K562 (cell line): ENCODE measurements at regions not wholly inside any gene's neighbourhood (a gene's known extent, or its start where the extent isn't known, plus 50 kb on each side); places are given as distances from the start of the nearest gene placed in this dataset.
"Not testable (repeated sequence)": the region's sequence is repeated elsewhere in the genome, so short reads cannot be mapped to it uniquely, and the experiment has no call there.

ENCODE experiments used
- ATAC-seq: fragments of 200-7000 bp; cut with Tn5 transposase; 3 replicates; pipeline ENCODE4 v1.9.1; 2020; ENCODE audit warnings: moderate library complexity
- BruUV-seq: library from RNA; stranded (reverse); fragments of 400-500 nt; replicated peaks from 2 replicates; lab custom pipeline; 2021; lab: Mats Ljungman, UMichigan
- CTCF ChIA-PET: fragments of 300-600 bp; formaldehyde crosslinking; extraction: SDS; loops from one replicate; lab custom pipeline; 2021; ENCODE audit warnings: low intra/inter-chr PET ratio; lab: Yijun Ruan, JAX
- POLR2A ChIA-PET: fragments of 300-600, 350-650 bp; sonication (Branson Sonifier 250); formaldehyde crosslinking; extraction: SDS; loops from one replicate; lab custom pipeline; 2021; ENCODE audit warnings: antibody characterized with exemption, inconsistent platforms; lab: Yijun Ruan, JAX
- DNase-seq, 4 experiments: peaks; one replicate each; pipeline versions ENCODE4 v3.0.0 to v3.0.0-alpha.2; 2011 to 2018; ENCODE audit warnings: low spot score in 3 of 4, mixed read lengths in 3 of 4; ENCODE audit errors: extremely low read depth in 1 of 4
- FAIRE-seq: peaks from 2 replicates; lab custom pipeline; 2011; peaks lifted over from hg19 to GRCh38; lab: Jason Lieb, UNC
- H2AFZ ChIP-seq: 2 replicates; pipeline ENCODE4 v1.6.0; 2011; ENCODE audit warnings: low read depth, low read length, control low read depth, inconsistent platforms
- H3K27ac ChIP-seq: fragments of 200-600 bp; 3 replicates; pipeline ENCODE4 v1.8.0; 2011; ENCODE audit warnings: low read depth, mild to moderate bottlenecking, control low read depth, inconsistent platforms, low read length, moderate library complexity, mixed read lengths; ENCODE audit errors: extremely low read depth
- H3K27me3 ChIP-seq, 2 experiments: fragments of 300-600 bp in 1 of 2; 2 replicates in 1 of 2; 3 replicates in 1 of 2; pipeline versions ENCODE4 v1.6.0 to v1.8.0; 2011; ENCODE audit warnings: inconsistent platforms in 2 of 2, low read length in 2 of 2, mild to moderate bottlenecking in 1 of 2, mixed read lengths in 1 of 2, moderate library complexity in 1 of 2; ENCODE audit not compliant: control insufficient read depth in 2 of 2, insufficient read depth in 2 of 2
- H3K36me3 ChIP-seq: fragments of 300-600 bp; 3 replicates; pipeline ENCODE4 v1.8.0; 2011; ENCODE audit warnings: mild to moderate bottlenecking, low read length, inconsistent platforms; ENCODE audit not compliant: control insufficient read depth, insufficient read depth
- H3K4me1 ChIP-seq, 2 experiments: fragments of 200-600 bp in 1 of 2; replicated peaks in 1 of 2; 2 replicates in 1 of 2; 3 replicates in 1 of 2; pipeline versions ENCODE4 v1.5.1 to v1.8.0; 2011; ENCODE audit warnings: inconsistent platforms in 2 of 2, low read length in 2 of 2, mild to moderate bottlenecking in 1 of 2, mixed read lengths in 1 of 2, moderate library complexity in 1 of 2; ENCODE audit not compliant: control insufficient read depth in 2 of 2, insufficient read depth in 2 of 2
- H3K4me2 ChIP-seq: 2 replicates; pipeline ENCODE4 v1.6.1; 2011; ENCODE audit warnings: low read length, control low read depth, inconsistent platforms, mixed read lengths; ENCODE audit not compliant: insufficient read depth
- H3K4me3 ChIP-seq: fragments of 200-600 bp; sonication (generic), shearing (Covaris generic); 2 replicates; pipeline ENCODE4 v1.5.1; 2016; ENCODE audit warnings: control low read depth, inconsistent platforms
- H3K79me2 ChIP-seq: fragments of 200-600 bp; 3 replicates; pipeline ENCODE4 v1.8.0; 2011; ENCODE audit warnings: low read length, inconsistent platforms; ENCODE audit not compliant: control insufficient read depth, insufficient read depth
- H3K9ac ChIP-seq, 2 experiments: 2 replicates each; pipeline versions ENCODE4 v1.6.0 to v1.6.1; 2011; ENCODE audit warnings: low read depth in 2 of 2, low read length in 2 of 2, control low read depth in 1 of 2, inconsistent platforms in 1 of 2, mild to moderate bottlenecking in 1 of 2, mixed read lengths in 1 of 2; ENCODE audit not compliant: insufficient read depth in 1 of 2
- H3K9me1 ChIP-seq: one replicate; pipeline ENCODE4 v1.6.0; 2011; ENCODE audit warnings: inconsistent platforms, mild to moderate bottlenecking, low read length, moderate library complexity; ENCODE audit not compliant: control insufficient read depth, insufficient read depth
- H3K9me3 ChIP-seq: replicated peaks from 2 replicates; pipeline ENCODE4 v1.5.1; 2011; ENCODE audit warnings: low read depth, low read length, inconsistent platforms; ENCODE audit not compliant: control insufficient read depth, insufficient read depth
- H4K20me1 ChIP-seq: replicated peaks from 2 replicates; pipeline ENCODE4 v1.6.1; 2011; ENCODE audit warnings: low read length, inconsistent platforms, mixed read lengths; ENCODE audit not compliant: control insufficient read depth, insufficient read depth
- CEBPZ ChIP-seq: fragments of 150-350 bp; IDR thresholded peaks from 2 replicates; pipeline ENCODE4 v1.6.1; 2014; ENCODE audit warnings: low read depth, mild to moderate bottlenecking, low read length, borderline replicate concordance
- GABPA ChIP-seq: fragments of 200-800 bp; sonication (Bioruptor generic); conservative IDR thresholded peaks from 2 replicates; pipeline ENCODE4 v1.6.1; 2016; ENCODE audit warnings: low read depth, missing genetic modification characterization, missing compliant biosample characterization
- HES1 ChIP-seq: fragments of 450-650 bp; IDR thresholded peaks from 2 replicates; pipeline ENCODE4 v1.6.1; 2016; ENCODE audit warnings: low read depth, mild to moderate bottlenecking, moderate library complexity
- PRDM10 ChIP-seq: fragments of 450-650 bp; IDR thresholded peaks from 2 replicates; pipeline ENCODE4 v1.6.1; 2018; ENCODE audit not compliant: partially characterized antibody
- RBM34 ChIP-seq: fragments of 200-400 bp; formaldehyde crosslinking; IDR thresholded peaks from 2 replicates; pipeline ENCODE4 v1.6.1; 2018; ENCODE audit warnings: low read length, borderline replicate concordance; ENCODE audit not compliant: insufficient read depth
- ZNF639 ChIP-seq, 2 experiments: fragments of 200-800 bp in 1 of 2; sonication (Bioruptor generic) in 1 of 2; sonication (generic) in 1 of 2; formaldehyde crosslinking in 1 of 2; IDR thresholded peaks in 1 of 2; conservative IDR thresholded peaks in 1 of 2; 2 replicates each; pipeline versions ENCODE4 v1.5.0 to v1.6.1; 2016 to 2020; ENCODE audit warnings: missing compliant biosample characterization in 1 of 2, missing genetic modification characterization in 1 of 2, missing genetic modification reagents in 1 of 2
- WGBS: fragments of 100-300 bp; shearing (Covaris generic); methylation state at CpG from one replicate; pipeline ENCODE4 v1.1.6; 2016; ENCODE audit warnings: low coverage, mixed read lengths; ENCODE audit not compliant: insufficient coverage; ENCODE audit errors: missing lambda C conversion rate; 5-methylcytosine and 5-hydroxymethylcytosine counted together
- in situ Hi-C: fragments of 300-500 bp; cut with MboI; formaldehyde crosslinking; loops from 4 replicates; pipeline ENCODE4 v1.15.0; 2018; ENCODE audit warnings: inconsistent platforms, mixed read lengths
- intact Hi-C: fragments of 100-400 bp; cut with micrococcal nuclease; formaldehyde crosslinking; loops from 2 replicates; pipeline ENCODE4 v1.14.2; 2022

GRCh38 chr16:63876103-63876502, 1245.8 kb downstream of the CDH11 start (continued):
- TF ChIP-seq CEBPZ = no peak
- TF ChIP-seq PRDM10 = no peak
- TF ChIP-seq HES1 = no peak
- no peak for TF ChIP-seq GABPA
- TF ChIP-seq RBM34 = no peak
- no peak for TF ChIP-seq ZNF639 (CRISPR knock-in tag; conservative IDR thresholded peaks at IDR 0.05 in 1 of 2, IDR thresholded peaks at IDR 0.05 in 1 of 2)

- ATAC-seq, H3K9me1 ChIP-seq, H4K20me1 ChIP-seq, FAIRE-seq, H3K4me3 ChIP-seq, CTCF ChIA-PET, H3K36me3 ChIP-seq, H3K4me1 ChIP-seq, POLR2A ChIA-PET, H3K27ac ChIP-seq, BruUV-seq, H2AFZ ChIP-seq, H3K27me3 ChIP-seq, intact Hi-C loops, H3K79me2 ChIP-seq, H3K4me2 ChIP-seq, DNase-seq, in situ Hi-C loops, H3K9ac ChIP-seq, H3K9me3 ChIP-seq: not testable (repeated sequence)
- 2% methylated on average over 18 of the region's 20 CpGs for WGBS
Observed at GRCh38 chr16:63860700-63861099, 1261.2 kb downstream of the CDH11 start.
